Fibroblast of skin of scalp (primary cell): ENCODE measurements at regions not wholly inside any gene's neighbourhood (a gene's known extent, or its start where the extent isn't known, plus 50 kb on each side); places are given as distances from the start of the nearest gene placed in this dataset.

ENCODE experiments used
- DNase-seq: peaks from one replicate; pipeline ENCODE4 v3.0.0-alpha.2; 2013

- no peak for DNase-seq
These were observed 318.0 kb downstream of the GASK1B start for GRCh38 chr4:157854819-157855218.

DNA sequence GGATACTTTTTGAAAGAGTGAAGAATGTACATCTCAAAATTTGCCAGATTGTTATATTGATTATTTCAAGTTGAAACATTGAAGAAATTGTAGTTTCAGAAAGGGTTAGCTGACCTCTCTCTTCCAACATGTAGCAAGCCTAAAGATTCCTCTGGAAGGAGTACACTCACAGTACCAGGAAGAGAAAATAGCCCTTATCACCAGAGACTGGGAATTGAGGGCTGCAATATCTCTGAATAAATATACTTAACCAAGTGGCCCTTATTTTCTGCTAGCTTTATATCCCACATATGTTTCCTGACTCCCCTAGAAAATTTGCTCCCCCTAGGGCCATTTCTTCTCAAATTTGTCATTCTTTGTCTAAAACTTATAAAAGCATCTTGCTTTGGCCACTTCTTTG lies 332.2 kb downstream of the GASK1B start:
- no peak for DNase-seq

GRCh38 chr4:157840034-157840433 lies 332.8 kb downstream of the GASK1B start:
- DNase-seq, result no peak

GRCh38 chr4:157838366-157838765 lies 334.5 kb downstream of the GASK1B start:
- no peak for DNase-seq

DNA sequence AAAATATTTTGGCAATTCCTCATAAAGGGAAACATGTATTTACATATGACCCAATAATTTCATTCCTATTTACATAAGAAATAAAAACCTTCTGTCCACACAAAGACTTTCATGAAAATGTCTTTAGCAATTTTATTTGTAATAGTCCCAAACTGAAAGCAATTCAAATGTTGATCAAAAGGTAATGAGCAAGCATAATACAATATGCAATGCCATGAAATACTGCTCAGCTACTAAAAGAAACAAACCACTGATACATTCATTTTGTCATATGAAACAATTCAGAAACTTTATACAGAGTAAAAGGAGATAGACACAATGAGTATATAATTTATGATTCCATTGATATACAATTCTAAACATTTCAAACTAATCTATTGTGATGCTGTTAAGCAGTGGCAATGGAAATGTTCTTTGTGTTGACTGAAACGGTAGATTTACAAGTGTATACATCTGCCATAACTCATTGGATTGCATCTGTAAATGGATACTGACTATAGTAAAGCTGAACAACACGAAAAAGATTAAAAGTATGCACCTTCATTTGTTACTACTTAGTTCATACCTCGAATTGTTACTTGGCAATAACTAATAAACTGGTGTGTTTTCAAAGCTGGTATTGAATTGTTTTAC lies 335.6 kb downstream of the GASK1B start:
- no peak for DNase-seq

- DNase-seq, result no peak
These were observed 340.2 kb downstream of the GASK1B start for GRCh38 chr4:157832596-157832995.

DNA sequence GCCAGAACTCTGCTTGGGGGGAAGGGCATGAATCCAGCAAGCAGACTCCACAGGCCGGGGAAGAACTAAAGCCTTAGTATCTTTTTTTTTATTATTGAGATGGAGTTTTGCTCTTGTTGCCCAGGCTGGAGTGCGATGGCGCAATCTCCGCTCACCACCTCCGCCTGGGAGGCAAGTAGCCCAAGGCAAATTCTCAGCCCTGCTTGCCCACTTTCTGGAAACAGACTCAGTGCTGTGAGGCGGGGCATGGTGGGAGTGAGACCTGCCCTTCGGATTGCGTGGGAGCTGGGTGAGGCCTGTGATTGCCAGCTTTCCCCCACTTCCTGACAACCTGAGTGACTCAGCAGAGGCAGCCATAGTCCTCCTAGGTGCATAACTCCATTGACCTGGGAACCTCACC lies 348.8 kb downstream of the GASK1B start:
- no peak for DNase-seq

DNA sequence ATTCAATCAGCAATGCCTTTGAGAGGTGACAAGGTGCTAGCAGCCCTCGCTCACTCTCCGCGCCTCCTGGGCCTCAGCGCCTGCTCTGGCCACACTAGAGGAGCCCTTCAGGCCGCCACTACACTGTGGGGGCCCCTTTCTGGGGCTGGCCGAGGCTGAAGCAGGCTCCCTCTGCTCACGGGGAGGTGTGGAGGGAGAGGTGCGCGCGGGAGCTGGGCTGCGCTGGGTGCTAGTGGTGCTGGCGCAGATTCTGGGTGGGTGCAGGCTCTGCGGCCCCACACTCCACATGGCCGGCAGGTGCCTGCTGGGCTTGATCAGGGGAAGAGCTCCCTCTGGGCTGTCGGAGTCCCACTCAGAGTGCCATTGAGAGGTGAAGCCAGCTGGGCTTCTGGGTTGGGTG lies 351.0 kb downstream of the GASK1B start:
- DNase-seq, result no peak

DNA sequence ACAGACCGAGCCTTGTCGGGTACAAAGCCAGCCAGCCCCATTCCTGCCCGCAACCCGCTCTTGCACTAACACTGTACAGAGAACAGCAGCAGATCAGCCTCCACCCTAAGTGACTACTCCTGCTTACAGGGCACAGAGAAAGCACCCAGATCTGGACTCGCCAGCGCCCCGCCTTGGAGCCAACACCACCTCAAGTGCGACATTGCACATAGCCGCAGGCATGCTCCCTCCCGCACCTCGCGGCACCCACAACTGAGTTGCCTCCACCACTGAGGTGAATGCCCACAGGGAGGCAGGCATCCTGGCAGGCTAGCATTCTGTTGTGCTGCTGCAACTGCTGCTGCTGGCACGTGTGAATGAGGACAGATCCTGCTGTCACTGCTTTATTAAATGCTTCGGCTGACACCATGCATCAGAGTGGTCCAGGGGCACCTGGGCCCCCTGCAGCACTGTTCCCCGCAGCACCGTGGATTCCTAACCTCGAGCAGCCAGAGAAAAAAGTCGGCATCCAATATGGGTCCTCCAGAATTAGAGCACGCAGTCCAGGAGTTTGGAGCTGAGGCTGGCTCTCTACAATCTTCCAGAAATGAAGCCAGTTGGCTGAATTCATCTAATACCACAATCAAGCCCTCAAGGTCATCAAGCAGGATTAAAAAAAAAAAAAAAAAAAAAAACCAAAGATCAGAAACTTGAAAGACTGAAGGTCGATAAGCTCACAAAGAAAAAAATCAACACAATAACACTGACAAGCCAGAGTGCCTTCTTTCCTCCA lies 352.9 kb downstream of the GASK1B start:
- DNase-seq, result no peak

GRCh38 chr4:157818946-157819692 lies 353.7 kb downstream of the GASK1B start:
- DNase-seq, result no peak

DNA sequence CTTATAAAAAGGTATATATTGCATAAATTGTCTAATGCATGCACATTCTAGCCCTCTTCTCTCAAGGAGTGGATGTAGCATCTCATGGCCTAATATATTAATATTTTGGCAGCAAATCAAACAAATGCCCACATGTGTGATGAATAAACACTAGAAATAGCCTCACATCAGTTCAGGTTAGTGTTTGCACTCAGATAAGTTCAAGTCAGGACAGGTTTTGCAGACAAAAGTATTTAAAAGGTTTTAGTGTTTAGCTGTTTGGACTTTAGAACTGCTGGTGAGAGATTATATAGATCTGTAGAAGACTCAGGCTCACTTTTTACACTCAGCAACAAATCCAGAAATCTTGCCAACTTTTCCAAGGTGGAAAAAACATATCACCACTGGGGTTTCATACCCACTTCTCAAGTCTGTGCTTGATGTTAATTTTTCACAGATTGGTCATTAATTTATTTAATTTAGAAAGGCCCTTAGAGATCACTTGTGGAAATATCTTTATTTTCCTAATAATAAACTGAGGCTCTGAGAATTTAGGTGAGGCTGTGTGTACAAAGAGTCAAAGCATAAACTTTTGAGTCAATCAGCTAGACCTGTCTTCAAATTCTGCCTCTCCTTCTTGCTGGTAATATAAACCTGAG lies 362.6 kb downstream of the GASK1B start:
- DNase-seq, result no peak

DNA sequence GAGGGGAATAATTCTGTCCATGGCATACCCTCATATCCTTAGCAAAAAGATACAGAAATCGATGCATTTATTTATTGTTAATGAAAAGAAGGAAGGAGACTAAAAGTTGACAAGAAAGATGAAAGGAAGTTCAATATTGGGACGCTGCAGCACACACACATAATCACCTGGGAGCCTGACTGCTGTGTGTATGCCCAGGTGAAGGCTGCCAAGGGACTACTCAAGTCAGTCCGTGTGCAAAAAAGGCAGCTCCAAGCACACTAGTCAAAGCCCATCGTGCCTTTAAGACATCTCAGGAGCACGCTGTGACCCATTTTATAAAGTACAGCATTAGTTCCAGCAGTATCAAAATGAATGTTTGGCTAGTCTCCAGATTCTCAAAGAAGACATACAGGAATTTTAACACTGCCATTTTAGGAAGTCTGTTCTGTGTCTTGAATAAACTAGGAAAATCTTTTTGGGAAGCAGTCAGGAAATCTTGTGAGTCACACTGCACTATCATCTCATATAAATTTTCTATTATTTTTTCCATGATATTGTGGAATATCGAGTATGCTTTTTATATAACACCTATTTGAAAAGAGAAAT lies 363.9 kb downstream of the GASK1B start:
- peak; percentile 3 for DNase-seq

GRCh38 chr4:157806184-157806583 lies 366.6 kb downstream of the GASK1B start:
- no peak for DNase-seq

DNA sequence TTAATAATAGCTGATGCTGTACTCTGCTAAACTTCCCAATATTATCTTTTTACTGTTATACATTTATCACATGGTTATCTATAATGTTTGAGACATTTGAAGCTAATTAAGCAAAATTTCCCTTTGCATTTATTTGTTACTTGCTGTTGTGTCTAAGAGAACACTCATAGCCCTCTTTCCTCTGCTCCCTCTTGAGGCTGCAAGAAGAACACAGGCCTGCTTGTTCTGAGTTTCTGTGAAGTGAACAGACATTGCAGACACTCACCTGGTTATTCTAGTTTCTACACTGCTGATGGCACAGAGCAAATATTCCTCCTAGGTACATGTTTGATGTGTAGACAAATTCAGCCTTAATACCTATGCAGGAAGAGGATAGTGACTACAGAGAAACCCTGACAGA lies 367.8 kb downstream of the GASK1B start:
- no peak for DNase-seq

- no peak for DNase-seq
These were observed 368.8 kb downstream of the GASK1B start for GRCh38 chr4:157803845-157804521.

- no peak for DNase-seq
These were observed 369.4 kb downstream of the GASK1B start for GRCh38 chr4:157803421-157803820.

GRCh38 chr4:157795495-157795894 lies 377.3 kb downstream of the GASK1B start:
- DNase-seq, result no peak

GRCh38 chr4:157792716-157793115 lies 380.1 kb downstream of the GASK1B start:
- no peak for DNase-seq

- DNase-seq, result no peak
These were observed 381.6 kb downstream of the GASK1B start for GRCh38 chr4:157791236-157791635.

GRCh38 chr4:157787618-157788017 lies 385.2 kb downstream of the GASK1B start:
- peak; percentile 1 for DNase-seq

DNA sequence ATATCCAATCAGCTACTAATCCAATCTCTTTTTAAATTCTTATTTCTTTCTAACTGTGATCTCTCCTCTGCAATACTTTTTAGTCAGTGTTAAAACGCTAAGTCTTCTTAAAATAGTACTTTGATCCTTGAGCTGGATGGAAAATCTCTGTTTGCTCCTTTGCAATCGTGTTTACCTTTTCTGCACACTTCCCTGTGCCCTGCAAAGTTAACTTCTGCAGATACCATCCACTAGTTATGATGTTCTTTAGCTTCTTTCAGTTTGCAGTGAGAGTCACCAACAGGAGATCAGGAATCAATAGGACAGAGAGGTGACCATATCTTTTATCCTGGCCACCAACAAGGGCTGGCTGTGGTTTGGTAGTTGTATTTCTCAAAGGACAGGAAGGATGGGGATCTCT lies 391.5 kb downstream of the GASK1B start:
- DNase-seq, result no peak

DNA sequence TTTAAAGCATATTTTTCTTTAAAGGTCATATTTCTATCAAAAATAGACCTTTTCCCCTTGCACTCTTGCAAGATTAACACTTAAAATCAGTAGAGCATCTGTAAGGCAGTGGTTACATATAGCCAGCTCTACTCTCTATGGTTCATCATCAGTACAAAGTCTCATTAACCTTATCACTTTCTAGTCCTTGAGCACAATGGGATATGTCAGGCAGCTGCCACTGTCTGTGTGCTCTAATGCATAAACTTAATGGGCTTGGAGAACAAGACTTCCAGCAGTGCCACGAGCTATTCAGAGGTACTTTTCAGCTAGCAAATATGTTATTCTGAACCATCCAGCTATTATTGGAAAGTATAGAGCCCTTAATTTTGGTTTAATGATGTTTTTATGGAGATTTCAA lies 393.7 kb downstream of the GASK1B start:
- DNase-seq, result no peak
